Jurkat, Clone E6-1 (cell line): ENCODE measurements at regions not wholly inside any gene's neighbourhood (a gene's known extent, or its start where the extent isn't known, plus 50 kb on each side); places are given as distances from the start of the nearest gene placed in this dataset.

Source experiments
- DNase-seq: peaks from one replicate; pipeline ENCODE4 v3.0.0-alpha.2; 2011; ENCODE audit warnings: low read depth, low spot score
- H3K4me3 ChIP-seq: 2 replicates; pipeline ENCODE4 v1.5.1; 2011; ENCODE audit warnings: mild to moderate bottlenecking, low read length, control low read depth, moderate library complexity

DNA sequence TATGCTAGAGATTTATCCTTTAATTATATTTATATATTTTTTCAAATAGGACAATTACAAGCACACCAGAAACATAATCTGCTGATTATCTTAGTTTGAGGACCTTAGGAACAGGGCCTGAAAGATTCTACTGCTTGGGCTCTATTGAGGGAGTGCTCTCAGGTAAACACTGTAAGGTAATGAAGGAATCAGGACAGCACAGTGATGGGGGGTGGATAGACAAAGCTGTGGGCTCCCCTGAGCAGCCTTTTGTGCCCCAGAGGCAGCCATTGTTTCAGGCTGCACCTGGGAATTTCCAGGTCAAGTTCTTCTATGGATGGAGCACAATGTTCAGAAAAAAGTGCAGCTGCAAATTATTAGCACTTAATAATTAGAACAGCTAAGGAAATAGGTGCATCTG lies 848.0 kb upstream of the CADM2 start:
- DNase-seq = no peak
- no peak overlapping the region for H3K4me3 ChIP-seq

DNA sequence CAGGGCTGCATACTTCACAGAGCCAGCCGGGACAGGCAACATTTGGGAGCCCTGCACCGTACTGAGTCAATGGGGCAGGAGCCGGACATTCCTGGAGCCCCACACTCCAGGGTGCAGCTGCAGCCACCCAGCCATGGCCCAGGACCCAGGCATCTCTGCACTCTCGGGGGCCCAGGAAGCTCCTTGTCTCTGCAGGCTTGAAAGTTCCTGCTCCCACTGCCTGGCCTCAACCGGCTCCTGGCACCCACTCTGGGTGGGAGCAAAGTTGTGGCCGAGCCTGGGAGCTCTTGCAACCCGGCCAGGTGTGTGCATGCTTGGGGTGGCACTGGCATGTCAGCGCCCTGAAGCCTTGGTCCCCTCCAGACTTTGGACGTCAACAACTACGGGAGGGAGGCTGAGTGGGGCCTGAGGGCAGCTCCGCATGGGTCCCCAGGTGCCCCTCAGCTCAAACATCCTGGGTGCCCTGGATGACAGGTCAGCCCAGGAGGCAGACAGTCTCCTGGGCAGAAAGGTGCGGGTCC lies 833.5 kb upstream of the CADM2 start:
- DNase-seq = no peak
- H3K4me3 ChIP-seq = no peak overlapping the region

DNA sequence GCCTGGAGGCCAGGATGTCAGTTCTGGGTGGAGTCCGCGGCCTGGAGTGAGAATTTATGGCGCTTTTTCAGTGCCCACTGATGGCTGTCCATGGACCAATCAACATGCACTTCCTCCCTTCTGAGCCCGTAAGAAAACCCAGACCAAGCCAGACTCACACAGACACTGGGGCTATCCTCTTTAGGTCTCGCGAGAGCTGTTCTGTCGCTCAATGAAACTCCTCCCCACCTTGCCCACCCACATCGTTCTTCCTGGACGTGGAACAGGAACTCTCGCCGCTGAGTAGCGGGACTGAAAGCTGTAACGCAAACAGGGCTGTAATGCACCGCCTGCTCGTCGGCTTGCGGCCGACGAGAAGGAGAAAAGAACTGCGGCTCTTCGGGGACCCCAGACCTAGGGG lies 833.0 kb upstream of the CADM2 start:
- H3K4me3 ChIP-seq = no peak overlapping the region
- DNase-seq = no peak

DNA sequence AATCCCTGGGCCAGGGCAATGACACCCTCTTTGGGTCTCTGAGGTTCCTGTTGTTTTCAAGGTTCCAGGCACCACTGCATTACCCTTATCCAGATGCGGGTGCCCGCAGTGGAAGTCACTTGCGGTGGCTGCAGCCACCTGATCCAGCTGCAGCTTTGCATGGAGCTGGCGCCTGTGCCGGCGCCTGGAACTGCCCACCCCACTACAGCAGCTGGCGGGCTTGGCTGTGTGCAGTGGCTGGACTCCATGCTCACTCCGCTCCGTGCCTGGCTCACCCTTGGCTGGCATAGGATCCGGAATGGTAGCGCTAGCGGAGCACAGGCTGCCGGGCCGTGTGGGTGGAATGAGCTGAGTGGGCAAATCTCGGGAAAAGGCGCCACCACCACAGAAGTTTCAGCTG lies 832.6 kb upstream of the CADM2 start:
- H3K4me3 ChIP-seq = no peak overlapping the region
- no peak for DNase-seq

DNA sequence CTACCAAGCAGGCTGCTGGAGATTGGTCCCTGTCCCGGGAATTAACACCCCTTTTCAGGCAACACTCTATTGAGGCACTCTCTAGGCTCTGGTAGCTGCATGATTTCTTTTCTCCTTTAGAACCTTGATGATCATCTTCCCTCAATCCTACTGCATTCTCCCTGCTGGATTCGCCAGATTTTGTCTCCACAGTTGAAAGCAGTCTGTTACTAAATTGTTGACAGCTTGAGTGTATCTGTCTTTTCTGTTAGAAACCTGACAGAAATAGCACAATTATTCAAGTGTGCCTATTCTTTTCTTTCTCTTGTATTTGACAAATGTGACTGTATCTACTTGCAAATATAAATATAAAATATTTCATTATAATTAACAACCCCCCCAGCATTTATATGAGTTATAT lies 830.8 kb upstream of the CADM2 start:
- no peak overlapping the region for H3K4me3 ChIP-seq
- no peak for DNase-seq

DNA sequence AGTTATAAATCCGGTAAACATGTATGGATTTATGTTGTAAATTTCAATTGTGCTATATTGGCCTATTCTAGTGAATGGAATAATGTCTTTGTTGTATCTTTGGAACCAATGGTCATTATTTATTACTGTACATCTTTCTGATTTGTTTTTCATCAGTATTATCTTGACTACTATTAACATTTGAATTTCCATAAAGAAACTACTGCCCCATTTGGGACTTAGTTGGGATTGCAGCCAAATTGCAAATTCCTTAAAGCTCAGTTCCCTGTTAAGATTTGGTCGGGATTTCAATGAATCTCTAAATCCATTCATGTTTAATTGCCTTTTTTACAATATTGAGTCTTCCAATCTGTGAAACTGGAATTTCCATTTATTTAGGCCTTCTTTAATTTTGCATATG lies 822.4 kb upstream of the CADM2 start:
- DNase-seq = no peak
- H3K4me3 ChIP-seq = no peak overlapping the region

DNA sequence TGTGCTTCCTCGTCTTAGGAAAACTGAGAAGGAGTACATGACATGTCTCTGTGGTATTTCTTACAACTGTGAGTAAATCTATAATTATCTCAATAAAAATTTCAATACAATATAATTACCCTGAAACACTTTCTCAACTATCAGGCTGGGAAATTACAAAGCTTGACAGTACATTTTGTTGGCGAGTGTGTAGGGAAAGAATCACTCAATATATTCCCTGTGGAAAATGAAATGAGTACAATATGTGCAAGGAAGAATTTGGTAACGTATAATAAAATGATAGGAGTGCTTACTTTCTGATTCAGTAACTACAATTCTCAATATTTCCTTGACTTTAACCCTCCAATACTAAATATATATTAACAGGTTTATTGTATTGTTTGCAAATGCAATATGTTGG lies 818.2 kb upstream of the CADM2 start:
- no peak for DNase-seq

DNA sequence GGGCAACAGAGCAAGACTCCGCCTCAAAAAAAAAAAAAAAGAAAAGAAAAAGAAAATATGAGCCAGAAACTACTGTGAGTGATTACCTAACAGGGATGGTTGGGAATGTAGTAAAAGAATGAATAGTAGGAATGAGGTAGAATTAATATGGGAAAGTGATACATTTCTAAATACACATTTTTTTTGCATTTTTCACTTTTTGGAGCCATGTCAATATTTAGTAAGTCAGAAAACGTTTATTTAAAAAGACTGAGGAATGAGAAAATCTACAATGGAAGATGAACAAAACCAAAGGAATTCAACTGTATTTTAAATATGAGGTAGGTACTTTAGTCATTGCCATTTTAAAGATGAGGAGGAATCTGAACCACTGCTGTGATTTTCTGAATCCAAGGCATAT lies 817.2 kb upstream of the CADM2 start:
- no peak for DNase-seq
- H3K4me3 ChIP-seq = no peak overlapping the region

More for the DNA sequence above, 818.2 kb upstream of the CADM2 start:
- no peak overlapping the region for H3K4me3 ChIP-seq

DNA sequence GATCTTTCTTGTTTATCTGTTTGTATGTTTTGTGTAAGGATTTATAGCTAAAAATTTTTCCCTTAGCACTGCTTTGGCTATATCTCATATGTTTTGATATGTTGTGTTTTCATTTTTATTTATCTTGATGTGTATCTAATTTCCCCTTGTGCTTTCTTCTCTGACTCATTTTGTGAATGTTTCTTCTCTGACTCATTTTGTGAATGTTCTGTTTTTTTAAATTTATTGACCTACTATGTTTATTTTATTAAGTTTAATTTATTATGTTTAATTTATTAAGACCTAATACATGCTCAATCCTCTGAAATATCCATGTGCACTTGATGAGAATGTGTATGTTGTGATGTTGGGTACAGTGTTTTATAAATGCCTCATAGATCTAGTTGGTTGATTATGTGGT lies 793.5 kb upstream of the CADM2 start:
- DNase-seq = no peak
- no peak overlapping the region for H3K4me3 ChIP-seq

DNA sequence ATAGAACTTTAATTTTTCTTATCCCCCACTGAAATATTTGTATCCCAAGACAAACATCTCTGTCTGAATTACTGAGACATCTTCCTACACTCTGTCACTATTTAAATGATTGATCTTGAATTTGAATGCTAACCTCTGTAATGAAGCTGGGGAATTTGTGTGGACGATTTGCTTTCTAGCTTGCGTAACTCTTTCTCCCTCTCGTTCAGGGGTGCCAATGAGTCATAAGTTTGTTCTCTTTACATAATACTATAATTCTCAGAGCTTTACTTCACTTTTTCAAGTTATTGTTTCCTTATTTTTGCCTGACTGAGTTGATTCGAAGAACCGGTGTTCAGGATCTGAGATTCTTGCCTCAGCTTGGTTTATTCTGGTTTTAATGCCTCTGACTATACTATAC lies 783.3 kb upstream of the CADM2 start:
- no peak overlapping the region for H3K4me3 ChIP-seq
- DNase-seq = no peak

DNA sequence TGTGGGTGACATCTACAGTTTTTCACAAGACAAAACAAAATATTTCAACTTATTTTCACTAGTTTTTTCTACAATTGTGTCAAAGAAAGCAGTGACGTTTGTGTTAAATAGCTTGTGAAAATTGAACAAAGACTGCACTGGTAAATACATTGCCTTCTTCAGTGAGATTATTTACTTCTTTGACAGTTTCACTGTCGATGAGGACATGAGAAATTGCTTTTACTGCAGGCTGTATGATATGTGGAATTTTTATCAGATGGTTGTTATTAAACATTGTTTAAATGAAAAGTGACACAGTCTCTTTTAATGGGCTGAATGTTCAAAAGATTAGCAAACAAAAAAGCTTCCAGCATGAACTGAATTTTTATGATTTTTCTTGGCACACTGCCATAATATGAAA lies 773.9 kb upstream of the CADM2 start:
- H3K4me3 ChIP-seq = no peak overlapping the region
- no peak for DNase-seq

DNA sequence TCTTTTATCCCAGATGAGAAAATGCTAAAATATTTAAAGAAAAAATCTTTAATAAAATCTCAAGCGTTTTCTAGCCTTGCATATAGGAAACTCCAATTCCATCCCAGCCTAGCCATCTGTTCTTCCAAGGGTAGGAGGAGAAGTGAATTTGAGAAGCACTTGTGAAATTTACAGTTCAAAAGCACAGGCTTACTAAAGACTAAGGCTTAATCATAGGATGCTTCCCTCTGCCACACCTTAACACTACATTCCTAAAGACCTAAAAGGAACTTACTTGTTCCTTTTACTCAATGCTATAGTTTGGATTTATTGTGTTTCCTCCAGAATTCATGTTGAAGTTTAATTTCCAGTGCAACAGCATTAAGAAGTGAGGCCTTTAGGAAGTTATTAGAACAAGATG lies 764.8 kb upstream of the CADM2 start:
- no peak for DNase-seq
- H3K4me3 ChIP-seq = no peak overlapping the region

DNA sequence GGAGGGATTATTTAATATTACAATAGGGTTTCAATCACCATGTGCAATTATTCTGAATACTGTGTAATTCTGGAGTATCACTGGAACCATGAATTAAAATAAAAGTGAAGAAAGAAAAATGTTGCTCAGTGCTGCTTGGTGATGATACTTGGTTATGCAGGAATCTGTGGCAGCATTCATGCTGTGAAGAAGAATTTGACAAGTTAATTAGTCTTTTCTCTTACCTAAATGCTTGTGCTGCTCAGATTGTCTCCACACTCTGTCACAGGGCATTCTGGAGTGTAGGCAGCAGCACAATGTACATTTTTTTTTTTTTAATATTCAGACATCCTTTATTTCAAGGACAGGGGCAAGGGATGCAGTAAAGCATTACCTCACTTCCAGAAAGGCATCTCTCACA lies 749.3 kb upstream of the CADM2 start:
- no peak for DNase-seq
- no peak overlapping the region for H3K4me3 ChIP-seq

DNA sequence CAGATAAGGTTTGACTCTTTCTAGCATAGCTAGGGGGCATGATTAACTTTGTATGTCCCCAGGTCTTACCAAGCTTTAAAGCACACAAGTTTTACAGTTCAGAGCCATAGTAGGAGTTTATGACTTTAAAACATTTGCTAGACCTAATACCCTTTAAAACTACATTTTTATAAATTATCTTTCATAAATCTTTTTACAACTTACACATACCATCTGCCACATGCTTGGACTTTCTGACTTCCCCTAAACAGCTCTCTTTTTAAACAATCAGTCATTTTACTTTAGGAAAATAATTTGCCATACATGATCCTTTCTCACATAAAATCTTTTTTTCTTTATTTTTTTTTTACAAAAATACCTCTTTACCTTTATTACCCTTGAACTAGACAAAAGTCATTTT lies 735.3 kb upstream of the CADM2 start:
- no peak overlapping the region for H3K4me3 ChIP-seq
- DNase-seq = no peak

DNA sequence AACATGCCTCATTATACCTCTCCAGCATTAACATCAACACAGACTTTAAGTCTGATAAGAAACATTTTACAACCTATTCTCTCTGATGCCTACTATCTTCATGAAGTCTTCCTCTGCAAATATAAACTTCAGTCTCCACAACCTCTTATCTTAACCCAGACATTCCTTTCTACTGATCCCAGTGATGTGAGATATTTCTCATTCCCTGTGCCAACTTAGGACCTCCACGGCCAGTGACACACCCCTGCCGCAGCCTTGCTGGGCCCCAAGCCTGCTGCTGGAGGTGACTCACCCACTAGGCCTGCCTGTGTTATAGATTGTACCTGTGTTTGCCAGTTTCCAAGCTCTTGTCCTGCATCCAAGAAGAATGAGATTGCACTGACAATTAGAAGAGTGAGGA lies 734.5 kb upstream of the CADM2 start:
- no peak for DNase-seq
- H3K4me3 ChIP-seq = no peak overlapping the region

DNA sequence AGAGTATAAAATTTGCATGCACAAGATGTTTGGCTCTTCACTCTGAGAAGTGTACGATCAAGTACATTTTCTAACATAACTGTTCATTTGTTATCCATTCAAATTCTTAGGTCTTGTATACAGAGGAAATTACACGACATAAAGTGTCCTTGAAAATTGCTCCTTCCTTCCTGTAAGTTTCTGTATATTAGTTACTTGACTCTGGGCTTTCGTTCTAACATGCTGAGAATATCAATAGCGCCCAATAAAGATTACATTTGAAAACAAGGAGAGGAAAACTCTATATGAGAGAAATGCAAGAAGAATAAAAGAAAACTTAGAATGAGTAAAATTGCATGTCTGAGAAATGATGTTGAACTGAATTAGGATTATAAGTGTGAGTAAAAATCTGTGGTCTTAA lies 722.5 kb upstream of the CADM2 start:
- no peak for DNase-seq
- H3K4me3 ChIP-seq = no peak overlapping the region

DNA sequence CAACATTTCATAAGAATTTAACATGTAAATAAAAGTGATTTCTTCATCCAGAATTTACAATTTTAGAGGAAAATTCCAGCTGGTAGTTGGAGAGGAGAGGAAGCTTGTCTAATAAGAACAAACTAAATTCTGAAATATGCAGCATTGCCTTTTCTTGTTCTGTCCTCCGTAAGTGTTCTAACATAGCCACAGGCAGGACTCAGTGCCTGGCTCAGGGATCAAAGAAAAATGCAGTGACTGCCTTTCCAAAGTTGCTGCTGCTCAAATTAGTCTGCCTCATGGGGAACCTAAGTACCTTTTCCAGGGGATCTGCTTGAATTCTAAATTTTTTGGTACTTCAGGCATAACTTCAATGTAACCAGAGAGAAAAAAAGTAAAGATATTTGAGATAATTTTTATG lies 713.0 kb upstream of the CADM2 start:
- DNase-seq = no peak
- no peak overlapping the region for H3K4me3 ChIP-seq

DNA sequence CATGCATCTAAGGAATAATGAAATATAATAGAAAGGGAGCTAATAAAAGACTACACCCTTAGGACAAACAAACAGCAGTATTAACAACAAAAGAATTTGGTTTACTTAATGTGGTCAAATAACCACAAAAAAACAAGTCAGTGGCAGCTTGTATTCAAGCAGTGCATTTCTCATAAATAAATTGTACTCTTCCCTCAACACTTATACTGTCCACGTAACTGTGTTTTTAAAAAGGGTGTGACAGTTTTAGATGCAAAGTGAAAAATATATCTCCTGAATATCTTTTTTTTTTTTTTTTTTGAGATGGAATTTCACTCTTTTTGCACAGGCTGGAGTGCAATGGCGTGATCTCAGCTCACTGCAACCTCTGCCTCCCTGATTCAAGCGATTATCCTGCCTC lies 698.2 kb upstream of the CADM2 start:
- H3K4me3 ChIP-seq = no peak overlapping the region
- DNase-seq = no peak

DNA sequence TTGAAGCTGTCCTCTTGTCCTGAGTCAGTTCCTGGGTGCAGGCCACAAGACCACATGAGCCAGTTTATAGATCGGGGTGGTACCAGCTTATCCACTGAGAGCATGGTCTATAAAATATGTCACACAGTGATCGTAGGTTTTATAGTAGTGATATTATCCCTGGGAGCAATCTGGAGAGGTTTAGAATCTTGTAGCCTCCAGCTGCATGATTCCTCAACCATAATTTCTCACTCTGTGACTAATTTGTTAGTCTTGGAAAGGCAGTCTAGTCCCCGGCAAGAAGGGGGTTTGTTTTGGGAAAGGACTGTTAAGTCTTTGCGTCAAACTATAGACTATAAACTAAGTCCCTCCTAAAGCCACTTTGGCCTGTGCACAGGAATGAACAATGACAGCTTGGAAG lies 693.0 kb upstream of the CADM2 start:
- DNase-seq = no peak
- H3K4me3 ChIP-seq = no peak overlapping the region

DNA sequence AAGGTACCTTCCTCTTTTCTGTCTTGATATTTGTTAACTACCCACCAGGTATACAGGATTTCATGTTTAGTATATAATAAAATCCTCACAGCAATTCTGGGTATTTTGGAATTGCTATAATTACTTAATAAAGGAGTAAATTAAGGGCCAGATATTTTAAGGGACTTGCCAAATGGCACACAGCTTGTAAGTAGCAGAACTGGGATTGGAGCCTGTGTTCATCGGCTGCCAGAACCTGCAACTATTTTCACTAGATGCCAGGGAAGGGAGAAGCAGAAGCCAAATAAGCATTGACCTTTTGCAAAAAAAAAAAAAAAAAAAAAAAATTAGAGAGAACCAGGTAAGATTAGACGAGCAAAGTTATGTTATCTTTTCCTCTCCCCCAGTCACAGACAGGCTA lies 683.3 kb upstream of the CADM2 start:
- no peak overlapping the region for H3K4me3 ChIP-seq
- no peak for DNase-seq

DNA sequence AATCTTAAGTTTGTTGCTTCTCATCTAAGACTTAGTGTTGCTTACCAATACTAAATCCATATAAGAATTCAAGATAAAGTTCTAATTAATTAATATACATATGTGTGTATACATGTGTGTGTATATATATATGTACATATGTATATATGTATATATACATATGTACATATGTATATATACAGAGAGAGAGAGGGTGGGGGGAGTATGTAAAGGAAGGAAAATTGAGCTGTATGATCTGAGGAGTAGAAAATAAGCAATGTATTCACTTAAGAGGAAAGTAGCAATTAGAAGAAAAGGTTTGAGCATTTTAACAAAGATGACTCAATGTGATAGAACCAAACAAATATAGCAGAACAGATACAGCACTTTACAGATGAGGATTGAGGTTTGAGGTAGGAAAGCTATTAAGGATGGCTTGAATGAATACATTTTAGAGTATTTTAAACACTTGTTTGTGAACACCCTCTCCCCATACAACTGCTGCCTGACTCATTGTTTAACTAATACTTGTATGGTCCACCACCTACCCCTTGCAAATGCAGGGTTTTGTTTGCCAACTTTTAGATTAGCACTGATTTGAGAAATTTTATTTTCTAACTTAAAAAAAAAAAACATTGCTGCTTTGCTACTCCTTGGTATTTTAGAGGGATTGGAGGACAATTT lies 681.1 kb upstream of the CADM2 start:
- no peak overlapping the region for H3K4me3 ChIP-seq
- no peak for DNase-seq

DNA sequence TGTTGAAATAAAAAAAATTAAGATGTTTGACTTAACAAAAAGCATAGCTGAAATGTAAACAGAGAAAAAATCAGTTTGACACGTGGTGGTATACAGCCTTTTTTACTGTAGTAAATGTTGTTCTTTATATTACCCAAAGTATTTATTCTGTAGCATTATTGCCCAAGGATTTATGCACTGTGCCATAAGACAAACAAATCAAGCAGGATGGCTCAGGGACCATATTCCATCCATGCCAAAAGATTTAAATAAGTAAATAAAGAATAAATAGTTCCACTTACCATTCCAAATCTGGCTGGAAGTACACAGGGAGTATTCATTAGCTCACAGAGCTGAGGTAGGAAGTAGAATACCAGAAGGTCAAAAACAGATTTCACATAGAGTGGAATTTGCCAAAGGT lies 666.7 kb upstream of the CADM2 start:
- no peak for DNase-seq
- no peak overlapping the region for H3K4me3 ChIP-seq
